ENCODE measurements at regions not wholly inside any gene's neighbourhood (a gene's known extent, or its start where the extent isn't known, plus 50 kb on each side); places are given as distances from the start of the nearest gene placed in this dataset.

GRCh38 chr16:79296491-79296890 lies 304.0 kb downstream of the MAF start:
- Histone ChIP-seq H3K27me3 (ENCODE audit: insufficient read depth, low read length) (no peaks in the 10 kb centered on the region), H3K9ac (ENCODE audit: low read length) (no peak overlapping the region), H2AFZ (ENCODE audit: low read depth, low read length) (no peak overlapping the region), H3K4me2 (ENCODE audit: low read length) (no peak overlapping the region), H3K27ac (ENCODE audit: low read depth, low read length) (no peak overlapping the region), H3K4me1 (ENCODE audit: insufficient read depth, low read length) (no peaks in the 10 kb centered on the region), H4K20me1 (ENCODE audit: insufficient read depth, low read length) (no peaks in the 10 kb centered on the region), H3K79me2 (ENCODE audit: insufficient read depth, low read length) (no peaks in the 10 kb centered on the region), H3K9me3 (ENCODE audit: insufficient read depth, low read depth, low read length) (no peaks in the 10 kb centered on the region), H3K4me3 (ENCODE audit: insufficient read depth, low read depth, low read length) (no peak overlapping the region), H3K36me3 (ENCODE audit: insufficient read depth, low read length) (no peaks in the 10 kb centered on the region)
- no peak for TF ChIP-seq EZH2 (IDR thresholded peaks at IDR 0.05; ENCODE audit: insufficient read depth, low read length)
- TF ChIP-seq, protein P1, sequence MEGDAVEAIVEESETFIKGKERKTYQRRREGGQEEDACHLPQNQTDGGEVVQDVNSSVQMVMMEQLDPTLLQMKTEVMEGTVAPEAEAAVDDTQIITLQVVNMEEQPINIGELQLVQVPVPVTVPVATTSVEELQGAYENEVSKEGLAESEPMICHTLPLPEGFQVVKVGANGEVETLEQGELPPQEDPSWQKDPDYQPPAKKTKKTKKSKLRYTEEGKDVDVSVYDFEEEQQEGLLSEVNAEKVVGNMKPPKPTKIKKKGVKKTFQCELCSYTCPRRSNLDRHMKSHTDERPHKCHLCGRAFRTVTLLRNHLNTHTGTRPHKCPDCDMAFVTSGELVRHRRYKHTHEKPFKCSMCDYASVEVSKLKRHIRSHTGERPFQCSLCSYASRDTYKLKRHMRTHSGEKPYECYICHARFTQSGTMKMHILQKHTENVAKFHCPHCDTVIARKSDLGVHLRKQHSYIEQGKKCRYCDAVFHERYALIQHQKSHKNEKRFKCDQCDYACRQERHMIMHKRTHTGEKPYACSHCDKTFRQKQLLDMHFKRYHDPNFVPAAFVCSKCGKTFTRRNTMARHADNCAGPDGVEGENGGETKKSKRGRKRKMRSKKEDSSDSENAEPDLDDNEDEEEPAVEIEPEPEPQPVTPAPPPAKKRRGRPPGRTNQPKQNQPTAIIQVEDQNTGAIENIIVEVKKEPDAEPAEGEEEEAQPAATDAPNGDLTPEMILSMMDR (IDR thresholded peaks at IDR 0.05; ENCODE audit: insufficient read depth, low read depth, low read length) = no peak
- Mint-ChIP-seq H3K27me3 (ENCODE audit: low read depth, unreplicated experiment) (peaks cover 8% of the 10 kb centered on the region), H3K4me1 (ENCODE audit: low read depth, unreplicated experiment) (peaks cover 4% of the 10 kb centered on the region), H3K36me3 (ENCODE audit: low read depth, unreplicated experiment) (no peaks in the 10 kb centered on the region), H3K4me3 (ENCODE audit: unreplicated experiment) (no peak overlapping the region), H3K27ac (ENCODE audit: unreplicated experiment) (no peak overlapping the region), H3K9me3 (ENCODE audit: unreplicated experiment) (peaks cover 3% of the 10 kb centered on the region)
- no peak for FAIRE-seq
- DNase-seq (ENCODE audit: low read depth) = no peak

GRCh38 chr16:79295746-79296145 lies 304.8 kb downstream of the MAF start:
- H3K4me1 ChIP-seq (ENCODE audit: insufficient read depth, low read length) = no peaks in the 10 kb centered on the region
- Mint-ChIP-seq H3K4me3 (ENCODE audit: unreplicated experiment) (no peak overlapping the region), H3K27me3 (ENCODE audit: low read depth, unreplicated experiment) (peaks cover 12% of the 10 kb centered on the region), H3K36me3 (ENCODE audit: low read depth, unreplicated experiment) (no peaks in the 10 kb centered on the region), H3K9me3 (ENCODE audit: unreplicated experiment) (peaks cover 3% of the 10 kb centered on the region), H3K4me1 (ENCODE audit: low read depth, unreplicated experiment) (peaks cover 4% of the 10 kb centered on the region), H3K27ac (ENCODE audit: unreplicated experiment) (no peak overlapping the region)
- no peak overlapping the region for H3K4me2 ChIP-seq (ENCODE audit: low read length)
- H3K27me3 ChIP-seq (ENCODE audit: insufficient read depth, low read length) = no peaks in the 10 kb centered on the region
- H4K20me1 ChIP-seq (ENCODE audit: insufficient read depth, low read length) = no peaks in the 10 kb centered on the region
- no peaks in the 10 kb centered on the region for H3K9me3 ChIP-seq (ENCODE audit: insufficient read depth, low read depth, low read length)
- FAIRE-seq (no peak), DNase-seq (ENCODE audit: low read depth) (no peak)
- no peak overlapping the region for H2AFZ ChIP-seq (ENCODE audit: low read depth, low read length)
- H3K27ac ChIP-seq (ENCODE audit: low read depth, low read length) = no peak overlapping the region
- H3K36me3 ChIP-seq (ENCODE audit: insufficient read depth, low read length) = no peaks in the 10 kb centered on the region
- no peak overlapping the region for H3K4me3 ChIP-seq (ENCODE audit: insufficient read depth, low read depth, low read length)
- TF ChIP-seq, protein P1 (IDR thresholded peaks at IDR 0.05; ENCODE audit: insufficient read depth, low read depth, low read length) = no peak
- no peak for TF ChIP-seq EZH2 (IDR thresholded peaks at IDR 0.05; ENCODE audit: insufficient read depth, low read length)
- no peak overlapping the region for H3K9ac ChIP-seq (ENCODE audit: low read length)
- no peaks in the 10 kb centered on the region for H3K79me2 ChIP-seq (ENCODE audit: insufficient read depth, low read length)

GRCh38 chr16:79295162-79295561 lies 305.4 kb downstream of the MAF start:
- H3K9me3 Mint-ChIP-seq (ENCODE audit: unreplicated experiment) = peaks cover 3% of the 10 kb centered on the region
- FAIRE-seq (no peak), DNase-seq (ENCODE audit: low read depth) (no peak)
- no peak overlapping the region for H3K27ac ChIP-seq (ENCODE audit: low read depth, low read length)
- no peaks in the 10 kb centered on the region for H3K27me3 ChIP-seq (ENCODE audit: insufficient read depth, low read length)
- no peaks in the 10 kb centered on the region for H4K20me1 ChIP-seq (ENCODE audit: insufficient read depth, low read length)
- no peak overlapping the region for H3K4me2 ChIP-seq (ENCODE audit: low read length)
- H3K4me3 ChIP-seq (ENCODE audit: insufficient read depth, low read depth, low read length) = no peak overlapping the region
- no peak overlapping the region for H2AFZ ChIP-seq (ENCODE audit: low read depth, low read length)
- no peak overlapping the region for H3K9ac ChIP-seq (ENCODE audit: low read length)
- H3K36me3 Mint-ChIP-seq (ENCODE audit: low read depth, unreplicated experiment) = no peaks in the 10 kb centered on the region
- peaks cover 4% of the 10 kb centered on the region for H3K4me1 Mint-ChIP-seq (ENCODE audit: low read depth, unreplicated experiment)
- no peak overlapping the region for H3K4me3 Mint-ChIP-seq (ENCODE audit: unreplicated experiment)
- H3K4me1 ChIP-seq (ENCODE audit: insufficient read depth, low read length) = no peaks in the 10 kb centered on the region
- H3K9me3 ChIP-seq (ENCODE audit: insufficient read depth, low read depth, low read length) = no peaks in the 10 kb centered on the region
- peaks cover 14% of the 10 kb centered on the region for H3K27me3 Mint-ChIP-seq (ENCODE audit: low read depth, unreplicated experiment)
- no peaks in the 10 kb centered on the region for H3K79me2 ChIP-seq (ENCODE audit: insufficient read depth, low read length)
- TF ChIP-seq, protein P1 (IDR thresholded peaks at IDR 0.05; ENCODE audit: insufficient read depth, low read depth, low read length) = no peak
- TF ChIP-seq EZH2 (IDR thresholded peaks at IDR 0.05; ENCODE audit: insufficient read depth, low read length) = no peak
- no peaks in the 10 kb centered on the region for H3K36me3 ChIP-seq (ENCODE audit: insufficient read depth, low read length)
- H3K27ac Mint-ChIP-seq (ENCODE audit: unreplicated experiment) = no peak overlapping the region
